GM12872 (cell line): ENCODE measurements at regions not wholly inside any gene's neighbourhood (a gene's known extent, or its start where the extent isn't known, plus 50 kb on each side); places are given as distances from the start of the nearest gene placed in this dataset.

Source experiments
- CTCF ChIP-seq: IDR thresholded peaks from 3 replicates; pipeline ENCODE4 v1.5.1; 2011; ENCODE audit warnings: low read depth, mild to moderate bottlenecking, low read length, moderate library complexity; ENCODE audit not compliant: insufficient read depth

- no peak for TF ChIP-seq CTCF
Measured at GRCh38 chr1:98164509-98164908, 243.7 kb upstream of the DPYD start.

GRCh38 chr1:98157524-98158313 is 236.9 kb upstream of the DPYD start:
- no peak for TF ChIP-seq CTCF

- TF ChIP-seq CTCF = no peak
Measured at GRCh38 chr1:98147280-98147679, 226.4 kb upstream of the DPYD start.

GRCh38 chr1:98145655-98146054 is 224.8 kb upstream of the DPYD start:
- no peak for TF ChIP-seq CTCF

- no peak for TF ChIP-seq CTCF
Measured at GRCh38 chr1:98143403-98143802, 222.6 kb upstream of the DPYD start.

GRCh38 chr1:98133131-98133530 is 212.3 kb upstream of the DPYD start:
- TF ChIP-seq CTCF = no peak

GRCh38 chr1:98130408-98130807 is 209.6 kb upstream of the DPYD start:
- TF ChIP-seq CTCF = no peak

- TF ChIP-seq CTCF = no peak
Measured at GRCh38 chr1:98129491-98129890, 208.7 kb upstream of the DPYD start.
